ENCODE measurements at regions not wholly inside any gene's neighbourhood (a gene's known extent, or its start where the extent isn't known, plus 50 kb on each side); places are given as distances from the start of the nearest gene placed in this dataset.

- TF ChIP-seq TFCP2L1 (CRISPR knock-in tag; IDR thresholded peaks at IDR 0.05) = no peak
Observed at GRCh38 chr22:23513705-23514104, 66.4 kb downstream of the IGLL1 start.

GRCh38 chr22:23513133-23513532, 67.0 kb downstream of the IGLL1 start:
- Histone ChIP-seq H3K9me3 (no peaks in the 10 kb centered on the region), H3K4me2 (no peak overlapping the region), H3K4me1 (peaks cover 6% of the 10 kb centered on the region), H3K27ac (no peak overlapping the region), H3K4me3 (no peak overlapping the region)
- DNase-seq (ENCODE audit: low read depth in 1 of 2, low spot score in 1 of 2) = no peak
- no peak for ATAC-seq
- no peak for FAIRE-seq
- ChIA-PET CTCF (no interaction called here), POLR2A (no interaction called here)
- TF ChIP-seq SMC3 (IDR thresholded peaks at IDR 0.05) (no peak), CBX8 (IDR thresholded peaks at IDR 0.05) (no peak), SREBF2 (IDR thresholded peaks at IDR 0.05) (no peak), CTCF (IDR thresholded peaks at IDR 0.05) (no peak), TP53 (CRISPR knock-in tag; IDR thresholded peaks at IDR 0.05) (no peak), RARB (CRISPR knock-in tag; IDR thresholded peaks at IDR 0.05) (no peak), EP300 (IDR thresholded peaks at IDR 0.05) (no peak), FOSL2 (IDR thresholded peaks at IDR 0.05) (no peak), FOSL2 (CRISPR knock-in tag; IDR thresholded peaks at IDR 0.05) (no peak), MYC (IDR thresholded peaks at IDR 0.05; ENCODE audit: borderline replicate concordance, low read length) (no peak), HOXB5 (CRISPR knock-in tag; IDR thresholded peaks at IDR 0.05) (no peak), PBX3 (IDR thresholded peaks at IDR 0.05) (no peak), PHF8 (IDR thresholded peaks at IDR 0.05; ENCODE audit: borderline replicate concordance, low read depth) (no peak)
- 89% methylated on average over 6 of the region's 15 CpGs for WGBS (ENCODE audit: missing lambda C conversion rate)

More at GRCh38 chr22:23513705-23514104, 66.4 kb downstream of the IGLL1 start:
- Histone ChIP-seq H3K4me1 (peaks cover 10% of the 10 kb centered on the region), H3K4me2 (no peak overlapping the region), H3K9me3 (no peaks in the 10 kb centered on the region), H3K27ac (no peak overlapping the region), H3K4me3 (no peak overlapping the region)
- WGBS (ENCODE audit: missing lambda C conversion rate) = 91% methylated on average over 7 of the region's 7 CpGs
- POLR2A ChIA-PET = no interaction called here
- no peak for FAIRE-seq
- CTCF ChIA-PET = no interaction called here
- ATAC-seq = no peak
- no peak for DNase-seq (ENCODE audit: low read depth in 1 of 2, low spot score in 1 of 2)

- FAIRE-seq = no peak
- POLR2A ChIA-PET = no interaction called here
- TF ChIP-seq REST (IDR thresholded peaks at IDR 0.05) = no peak
- no peak for TF ChIP-seq ELK1 (IDR thresholded peaks at IDR 0.05; ENCODE audit: low read depth, low read length)
- TF ChIP-seq EHF (CRISPR knock-in tag; IDR thresholded peaks at IDR 0.05) = no peak
- no peak for TF ChIP-seq SMC3 (IDR thresholded peaks at IDR 0.05)
- no peak for TF ChIP-seq GATA3 (IDR thresholded peaks at IDR 0.05; ENCODE audit: borderline replicate concordance)
- DNase-seq (ENCODE audit: low read depth in 1 of 2, low spot score in 1 of 2) = no peak
- Histone ChIP-seq H3K4me1 (peaks cover 4% of the 10 kb centered on the region), H3K4me2 (no peak overlapping the region), H3K9me3 (no peaks in the 10 kb centered on the region), H3K4me3 (no peak overlapping the region), H3K27ac (no peak overlapping the region)
- ATAC-seq = no peak
- CTCF ChIA-PET = no interaction called here
- 60% methylated on average over 1 of the region's 5 CpGs for WGBS (ENCODE audit: missing lambda C conversion rate)
Observed at GRCh38 chr22:23512721-23513120, 67.4 kb downstream of the IGLL1 start.

Measured in A549 (cell line).